H1 (cell line): ENCODE measurements at regions not wholly inside any gene's neighbourhood (a gene's known extent, or its start where the extent isn't known, plus 50 kb on each side); places are given as distances from the start of the nearest gene placed in this dataset.

ENCODE experiments used
- CTCF ChIA-PET: fragments of 300-600 bp; sonication (Branson Sonifier 250); formaldehyde crosslinking; loops from one replicate; lab custom pipeline; 2021; ENCODE audit not compliant: partially characterized antibody; lab: Charles Lee
- POLR2A ChIA-PET: fragments of 300-600 bp; sonication (Branson Sonifier 250); formaldehyde crosslinking; loops from one replicate; lab custom pipeline; 2021; ENCODE audit warnings: inconsistent platforms; ENCODE audit not compliant: partially characterized antibody; lab: Charles Lee
- DNase-seq, 2 experiments: peaks; one replicate each; pipeline versions ENCODE4 v3.0.0 to v3.0.0-alpha.2; 2010 to 2022; ENCODE audit warnings: low spot score in 2 of 2, low read depth in 1 of 2, mixed read lengths in 1 of 2
- FAIRE-seq: peaks from 2 replicates; lab custom pipeline; 2011; peaks lifted over from hg19 to GRCh38; lab: Jason Lieb, UNC
- H2AFZ ChIP-seq: 2 replicates; pipeline ENCODE4 v1.8.1; 2012; ENCODE audit warnings: low read length, inconsistent platforms
- H2AK5ac ChIP-seq: 2 replicates; pipeline ENCODE4 v1.6.1; 2013; ENCODE audit warnings: low read depth, low read length
- H2BK120ac ChIP-seq: replicated peaks from 2 replicates; pipeline ENCODE3; 2013; ENCODE audit warnings: low read depth, low read length, inconsistent platforms
- H2BK12ac ChIP-seq: 2 replicates; pipeline ENCODE4 v1.6.1; 2013; ENCODE audit warnings: low read depth, low read length
- H2BK15ac ChIP-seq: 2 replicates; pipeline ENCODE4 v1.6.1; 2013; ENCODE audit warnings: low read length
- H2BK20ac ChIP-seq: 2 replicates; pipeline ENCODE4 v1.6.1; 2013; ENCODE audit warnings: low read length
- H2BK5ac ChIP-seq: 2 replicates; pipeline ENCODE4 v1.6.1; 2013; ENCODE audit warnings: low read depth, low read length
- H3K14ac ChIP-seq: 2 replicates; pipeline ENCODE4 v1.6.1; 2013; ENCODE audit warnings: inconsistent platforms; ENCODE audit not compliant: insufficient read length
- H3K18ac ChIP-seq: 2 replicates; pipeline ENCODE4 v1.6.1; 2013; ENCODE audit warnings: low read length; ENCODE audit errors: extremely low read depth
- H3K23ac ChIP-seq: 2 replicates; pipeline ENCODE4 v1.6.1; 2013; ENCODE audit warnings: inconsistent platforms; ENCODE audit not compliant: insufficient read length
- H3K23me2 ChIP-seq: 2 replicates; pipeline ENCODE4 v1.6.1; 2013; ENCODE audit warnings: low read depth, low read length
- H3K27ac ChIP-seq: 2 replicates; pipeline ENCODE4 v1.6.1; 2011; ENCODE audit warnings: low read depth, low read length, inconsistent platforms
- H3K27me3 ChIP-seq, 4 experiments: replicated peaks in 1 of 4; 1 replicate in 1 of 4; 2 replicates in 3 of 4; pipeline versions ENCODE4 v1.6.1 to v1.8.1; 2011 to 2013; ENCODE audit warnings: low read length in 3 of 4, mild to moderate bottlenecking in 3 of 4, inconsistent platforms in 2 of 4, mixed read lengths in 2 of 4, moderate library complexity in 1 of 4; ENCODE audit not compliant: control insufficient read depth in 3 of 4, insufficient read depth in 3 of 4; ENCODE audit errors: extremely low read depth in 1 of 4
- H3K36me3 ChIP-seq, 4 experiments: 2 replicates each; pipeline versions ENCODE4 v1.6.1 to v1.8.1; 2011 to 2013; ENCODE audit warnings: mild to moderate bottlenecking in 4 of 4, low read length in 3 of 4, moderate library complexity in 2 of 4, control low read depth in 1 of 4, inconsistent platforms in 1 of 4; ENCODE audit not compliant: insufficient read depth in 4 of 4, control insufficient read depth in 2 of 4
- H3K4ac ChIP-seq: replicated peaks from 2 replicates; pipeline ENCODE3; 2013; ENCODE audit warnings: low read length, low read depth, mixed read lengths, inconsistent platforms; ENCODE audit not compliant: insufficient read length
- H3K4me1 ChIP-seq, 4 experiments: replicated peaks in 1 of 4; 1 replicate in 1 of 4; 2 replicates in 3 of 4; pipeline versions ENCODE4 v1.6.1 to v1.8.1; 2011 to 2013; ENCODE audit warnings: low read length in 3 of 4, inconsistent platforms in 2 of 4, mixed read lengths in 1 of 4; ENCODE audit not compliant: insufficient read depth in 4 of 4, control insufficient read depth in 3 of 4
- H3K4me2 ChIP-seq, 2 experiments: 2 replicates each; pipeline versions ENCODE4 v1.6.1 to v1.8.1; 2011 to 2013; ENCODE audit warnings: low read depth in 2 of 2, low read length in 2 of 2, control low read depth in 1 of 2, inconsistent platforms in 1 of 2, mild to moderate bottlenecking in 1 of 2; ENCODE audit not compliant: insufficient read depth in 1 of 2
- H3K4me3 ChIP-seq, 4 experiments: fragments of 200-600, 300-600 bp in 1 of 4; sonication (generic), shearing (Covaris generic), sonication (Bioruptor Twin) in 1 of 4; 2 replicates each; pipeline versions ENCODE4 v1.5.1 to v1.8.1; 2011 to 2016; ENCODE audit warnings: low read length in 4 of 4, low read depth in 3 of 4, control low read depth in 2 of 4, inconsistent platforms in 2 of 4, mild to moderate bottlenecking in 2 of 4, mixed read lengths in 1 of 4, moderate library complexity in 1 of 4; ENCODE audit not compliant: insufficient read depth in 2 of 4; ENCODE audit errors: extremely low read depth in 1 of 4
- H3K56ac ChIP-seq: replicated peaks from 2 replicates; pipeline ENCODE3; 2013; ENCODE audit warnings: low read depth, mild to moderate bottlenecking, mixed read lengths, low read length, inconsistent platforms; ENCODE audit not compliant: insufficient read length
- H3K79me1 ChIP-seq: 2 replicates; pipeline ENCODE4 v1.6.1; 2013; ENCODE audit warnings: low read depth, low read length, control low read depth
- H3K79me2 ChIP-seq, 2 experiments: 2 replicates each; pipeline versions ENCODE4 v1.6.1 to v1.8.1; 2012 to 2013; ENCODE audit warnings: low read length in 2 of 2, mild to moderate bottlenecking in 2 of 2, inconsistent platforms in 1 of 2; ENCODE audit not compliant: insufficient read depth in 2 of 2, control insufficient read depth in 1 of 2
- H3K9ac ChIP-seq, 4 experiments: replicated peaks in 1 of 4; 1 replicate in 1 of 4; 2 replicates in 3 of 4; pipeline versions ENCODE4 v1.6.1 to v1.8.1; 2011 to 2013; ENCODE audit warnings: low read depth in 3 of 4, low read length in 3 of 4, control low read depth in 2 of 4, mild to moderate bottlenecking in 2 of 4, moderate library complexity in 2 of 4, inconsistent platforms in 1 of 4; ENCODE audit errors: extremely low read depth in 1 of 4
- H3K9me3 ChIP-seq, 2 experiments: 2 replicates each; pipeline versions ENCODE4 v1.6.1 to v1.8.1; 2012 to 2013; ENCODE audit warnings: mild to moderate bottlenecking in 2 of 2, moderate library complexity in 2 of 2, control low read depth in 1 of 2, inconsistent platforms in 1 of 2, low read depth in 1 of 2, low read length in 1 of 2, mixed read lengths in 1 of 2; ENCODE audit not compliant: insufficient read depth in 2 of 2
- H4K20me1 ChIP-seq, 2 experiments: replicated peaks in 1 of 2; 2 replicates each; pipeline versions ENCODE3 to v1.8.1; 2011 to 2013; ENCODE audit warnings: inconsistent platforms in 2 of 2, low read length in 2 of 2, mild to moderate bottlenecking in 1 of 2; ENCODE audit not compliant: insufficient read depth in 2 of 2, control insufficient read depth in 1 of 2
- H4K5ac ChIP-seq: 2 replicates; pipeline ENCODE4 v1.6.1; 2013; ENCODE audit warnings: low read length, low read depth, mixed read lengths, inconsistent platforms; ENCODE audit not compliant: insufficient read length
- H4K8ac ChIP-seq: 2 replicates; pipeline ENCODE4 v1.8.0; 2013; ENCODE audit warnings: mild to moderate bottlenecking, moderate library complexity, low read length, inconsistent platforms; ENCODE audit not compliant: insufficient read depth; ENCODE audit errors: extremely low read depth
- H4K91ac ChIP-seq: replicated peaks from 2 replicates; pipeline ENCODE3; 2013; ENCODE audit warnings: low read length, mixed read lengths, inconsistent platforms; ENCODE audit not compliant: insufficient read length
- ATF3 ChIP-seq: IDR thresholded peaks from 2 replicates; pipeline ENCODE4 v1.6.1; 2011; ENCODE audit warnings: low read depth, mild to moderate bottlenecking, low read length; ENCODE audit not compliant: insufficient read depth
- CREB1 ChIP-seq: IDR thresholded peaks from 2 replicates; pipeline ENCODE4 v1.6.1; 2012; ENCODE audit warnings: inconsistent platforms
- E2F6 ChIP-seq: IDR thresholded peaks from 2 replicates; pipeline ENCODE4 v1.6.1; 2012; ENCODE audit warnings: inconsistent platforms
- EP300 ChIP-seq, 2 experiments: IDR thresholded peaks; 1 replicate in 1 of 2; 2 replicates in 1 of 2; pipeline ENCODE4 v1.6.1; 2011 to 2012; ENCODE audit warnings: low read depth in 2 of 2, low read length in 2 of 2, mild to moderate bottlenecking in 2 of 2, borderline replicate concordance in 1 of 2, inconsistent platforms in 1 of 2, moderate library complexity in 1 of 2
- GABPA ChIP-seq: IDR thresholded peaks from 2 replicates; pipeline ENCODE4 v1.6.1; 2011; ENCODE audit warnings: mild to moderate bottlenecking, low read length, moderate library complexity, borderline replicate concordance; ENCODE audit not compliant: insufficient read depth
- HDAC6 ChIP-seq: IDR thresholded peaks from one replicate; pipeline ENCODE4 v1.7.1; 2012; ENCODE audit warnings: low read depth, mild to moderate bottlenecking, inconsistent platforms, low read length, moderate library complexity
- MAFK ChIP-seq: IDR thresholded peaks from 2 replicates; pipeline ENCODE4 v1.6.1; 2012; ENCODE audit warnings: low read depth, mild to moderate bottlenecking, improper control_type of control experiment, low read length
- NANOG ChIP-seq: IDR thresholded peaks from 2 replicates; pipeline ENCODE4 v1.6.1; 2011; ENCODE audit warnings: low read length, low read depth, mild to moderate bottlenecking, inconsistent platforms; ENCODE audit not compliant: insufficient read depth, poor library complexity, severe bottlenecking
- NRF1 ChIP-seq: IDR thresholded peaks from 2 replicates; pipeline ENCODE4 v1.6.1; 2011; ENCODE audit warnings: mild to moderate bottlenecking, low read depth, low read length, improper control_type of control experiment
- POLR2A ChIP-seq, 2 experiments: IDR thresholded peaks; 1 replicate in 1 of 2; 2 replicates in 1 of 2; pipeline ENCODE4 v1.6.1; 2011; ENCODE audit warnings: low read depth in 2 of 2, low read length in 2 of 2, mild to moderate bottlenecking in 2 of 2; ENCODE audit errors: control extremely low read depth in 1 of 2
- TAF7 ChIP-seq: optimal IDR thresholded peaks from 2 replicates; pipeline ENCODE3; 2011; ENCODE audit warnings: low read depth, mild to moderate bottlenecking, inconsistent platforms, low read length, moderate library complexity, borderline replicate concordance
- WGBS, 2 experiments: shearing (Covaris generic) in 1 of 2; methylation state at CpG; one replicate each; pipeline versions ENCODE4 v1.1.6 to v1.1.7; 2013 to 2015; ENCODE audit warnings: low lambda C conversion rate in 2 of 2, mixed read lengths in 2 of 2, inconsistent platforms in 1 of 2, low coverage in 1 of 2, missing lambda C conversion rate in 1 of 2; ENCODE audit not compliant: insufficient replicate concordance in 2 of 2, insufficient coverage in 1 of 2, insufficient read length in 1 of 2; ENCODE audit errors: extremely low coverage in 1 of 2, missing lambda C conversion rate in 1 of 2; 5-methylcytosine and 5-hydroxymethylcytosine counted together

GRCh38 chr16:48916566-48916965, 306.6 kb upstream of the N4BP1 start:
- ChIA-PET CTCF (no interaction called here), POLR2A (no interaction called here)
- FAIRE-seq: no peak
- Histone ChIP-seq H3K23me2 (no peaks in the 10 kb centered on the region), H3K4me1 (peaks cover 0 to 4% (median under 1%) of the 10 kb centered on the region in 4 experiments; a peak in 1 of 7 replicates), H2BK20ac (no peak overlapping the region), H3K18ac (no peak overlapping the region), H4K20me1 (no peaks in the 10 kb centered on the region), H3K4me2 (no peak overlapping the region), H2BK15ac (no peak overlapping the region), H3K36me3 (no peaks in the 10 kb centered on the region), H3K79me2 (no peaks in the 10 kb centered on the region), H2BK120ac (no peak overlapping the region), H4K5ac (no peak overlapping the region), H3K56ac (no peak overlapping the region), H3K14ac (no peak overlapping the region), H3K27me3 (no peaks in the 10 kb centered on the region; a peak in 1 of 7 replicates), H4K8ac (no peak overlapping the region), H3K4ac (no peak overlapping the region), H2BK12ac (no peak overlapping the region), H3K9me3 (no peaks in the 10 kb centered on the region), H2BK5ac (no peak overlapping the region), H3K4me3 (no peak overlapping the region), H3K79me1 (no peaks in the 10 kb centered on the region), H3K27ac (no peak overlapping the region), H3K23ac (no peak overlapping the region), H4K91ac (no peak overlapping the region), H3K9ac (no peak overlapping the region), H2AFZ (no peak overlapping the region), H2AK5ac (no peak overlapping the region)
- DNase-seq: no peak
- WGBS, 2 experiments: 87% methylated on average over 1 of the region's 1 CpG; no CpG with 5 or more reads in 1 of the 2 experiments
- TF ChIP-seq EP300 (IDR thresholded peaks at IDR 0.05; ENCODE audit: borderline replicate concordance in 1 of 2, low read depth in 2 of 2, low read length in 2 of 2): no peak
- no peak for TF ChIP-seq TAF7
- TF ChIP-seq CREB1: no peak
- TF ChIP-seq GABPA: no peak
- no peak for TF ChIP-seq NANOG
- no peak for TF ChIP-seq POLR2A (IDR thresholded peaks at IDR 0.05; ENCODE audit: control extremely low read depth in 1 of 2, low read depth in 2 of 2, low read length in 2 of 2)
- TF ChIP-seq MAFK: no peak
- TF ChIP-seq NRF1: no peak
- TF ChIP-seq ATF3: no peak
- TF ChIP-seq E2F6: no peak
- no peak for TF ChIP-seq HDAC6
